ENCODE measurements at regions not wholly inside any gene's neighbourhood (a gene's known extent, or its start where the extent isn't known, plus 50 kb on each side); places are given as distances from the start of the nearest gene placed in this dataset.

DNA sequence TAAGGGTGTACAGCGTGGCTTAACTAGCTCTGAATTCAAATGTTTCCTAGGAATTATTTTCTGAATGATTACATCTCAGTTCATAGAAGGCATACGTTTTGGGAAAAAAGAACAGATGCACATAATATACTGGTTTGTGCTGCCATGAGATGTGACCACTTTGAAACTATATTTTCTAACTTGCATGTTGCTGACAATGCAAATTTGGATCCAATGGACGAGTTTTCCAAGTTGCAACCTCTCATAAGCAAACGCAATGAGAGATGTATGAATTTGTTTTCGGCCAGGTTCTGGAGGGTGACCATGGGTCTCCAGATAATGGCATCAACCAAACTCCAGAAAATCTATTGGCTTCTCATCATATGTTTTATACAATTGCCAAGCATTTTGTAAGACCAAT lies 1445.4 kb downstream of the AACS start:
- TF ChIP-seq, protein P1, sequence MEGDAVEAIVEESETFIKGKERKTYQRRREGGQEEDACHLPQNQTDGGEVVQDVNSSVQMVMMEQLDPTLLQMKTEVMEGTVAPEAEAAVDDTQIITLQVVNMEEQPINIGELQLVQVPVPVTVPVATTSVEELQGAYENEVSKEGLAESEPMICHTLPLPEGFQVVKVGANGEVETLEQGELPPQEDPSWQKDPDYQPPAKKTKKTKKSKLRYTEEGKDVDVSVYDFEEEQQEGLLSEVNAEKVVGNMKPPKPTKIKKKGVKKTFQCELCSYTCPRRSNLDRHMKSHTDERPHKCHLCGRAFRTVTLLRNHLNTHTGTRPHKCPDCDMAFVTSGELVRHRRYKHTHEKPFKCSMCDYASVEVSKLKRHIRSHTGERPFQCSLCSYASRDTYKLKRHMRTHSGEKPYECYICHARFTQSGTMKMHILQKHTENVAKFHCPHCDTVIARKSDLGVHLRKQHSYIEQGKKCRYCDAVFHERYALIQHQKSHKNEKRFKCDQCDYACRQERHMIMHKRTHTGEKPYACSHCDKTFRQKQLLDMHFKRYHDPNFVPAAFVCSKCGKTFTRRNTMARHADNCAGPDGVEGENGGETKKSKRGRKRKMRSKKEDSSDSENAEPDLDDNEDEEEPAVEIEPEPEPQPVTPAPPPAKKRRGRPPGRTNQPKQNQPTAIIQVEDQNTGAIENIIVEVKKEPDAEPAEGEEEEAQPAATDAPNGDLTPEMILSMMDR (IDR thresholded peaks at IDR 0.05): no peak
- TF ChIP-seq EZH2 (IDR thresholded peaks at IDR 0.05; ENCODE audit: borderline replicate concordance, insufficient read depth, low read depth, low read length, poor library complexity, severe bottlenecking): no peak
- H3K27ac Mint-ChIP-seq: no peak overlapping the region
- no peak for DNase-seq
- POLR2A ChIA-PET: no interaction called here
- Histone ChIP-seq H3K9ac (ENCODE audit: low read length) (no peak overlapping the region), H3K4me1 (ENCODE audit: control insufficient read depth in 2 of 2, insufficient read depth in 2 of 2, low read length in 2 of 2) (no peaks in the 10 kb centered on the region), H3K27ac (ENCODE audit: low read length in 2 of 2) (no peak overlapping the region), H3K9me3 (ENCODE audit: control extremely low read depth in 1 of 3, control insufficient read depth in 2 of 3, insufficient read depth in 1 of 3, low read length in 2 of 3) (peaks cover 0 to 4% (median 0%) of the 10 kb centered on the region in 3 donors), H3K27me3 (replicated peaks in 1 of 4; ENCODE audit: control extremely low read depth in 1 of 4, control insufficient read depth in 3 of 4, insufficient read depth in 4 of 4, low read length in 3 of 4) (no peaks in the 10 kb centered on the region), H3K4me3 (ENCODE audit: control extremely low read depth in 1 of 5, extremely low read depth in 1 of 5, insufficient read depth in 1 of 5, low read depth in 2 of 5, low read length in 4 of 5) (no peak overlapping the region), H4K20me1 (ENCODE audit: control insufficient read depth, insufficient read depth, low read length, poor library complexity, severe bottlenecking) (no peaks in the 10 kb centered on the region), H2AFZ (ENCODE audit: insufficient read depth, low read depth, low read length, poor library complexity, severe bottlenecking) (no peak overlapping the region), H3K79me2 (ENCODE audit: control insufficient read depth, insufficient read depth, low read length) (no peaks in the 10 kb centered on the region), H3K36me3 (replicated peaks in 1 of 2; ENCODE audit: control extremely low read depth in 1 of 2, control insufficient read depth in 1 of 2, extremely low read depth in 1 of 2, insufficient read depth in 2 of 2, low read length in 1 of 2) (no peaks in the 10 kb centered on the region), H3K4me2 (replicated peaks; ENCODE audit: low read depth, low read length, poor library complexity, severe bottlenecking) (no peak overlapping the region)
- no peak overlapping the region for H3K4me3 Mint-ChIP-seq
- peaks cover 4% of the 10 kb centered on the region for H3K9me3 Mint-ChIP-seq (ENCODE audit: insufficient read depth)
- intact Hi-C loops (cut with micrococcal nuclease): no loop called here
- 89% methylated on average over 4 of the region's 5 CpGs for WGBS (ENCODE audit: insufficient coverage)
- H3K27me3 Mint-ChIP-seq: no peaks in the 10 kb centered on the region
- H3K4me1 Mint-ChIP-seq: no peaks in the 10 kb centered on the region
- no peak for ATAC-seq (ENCODE audit: low read depth)
- CTCF ChIA-PET: no interaction called here

DNA sequence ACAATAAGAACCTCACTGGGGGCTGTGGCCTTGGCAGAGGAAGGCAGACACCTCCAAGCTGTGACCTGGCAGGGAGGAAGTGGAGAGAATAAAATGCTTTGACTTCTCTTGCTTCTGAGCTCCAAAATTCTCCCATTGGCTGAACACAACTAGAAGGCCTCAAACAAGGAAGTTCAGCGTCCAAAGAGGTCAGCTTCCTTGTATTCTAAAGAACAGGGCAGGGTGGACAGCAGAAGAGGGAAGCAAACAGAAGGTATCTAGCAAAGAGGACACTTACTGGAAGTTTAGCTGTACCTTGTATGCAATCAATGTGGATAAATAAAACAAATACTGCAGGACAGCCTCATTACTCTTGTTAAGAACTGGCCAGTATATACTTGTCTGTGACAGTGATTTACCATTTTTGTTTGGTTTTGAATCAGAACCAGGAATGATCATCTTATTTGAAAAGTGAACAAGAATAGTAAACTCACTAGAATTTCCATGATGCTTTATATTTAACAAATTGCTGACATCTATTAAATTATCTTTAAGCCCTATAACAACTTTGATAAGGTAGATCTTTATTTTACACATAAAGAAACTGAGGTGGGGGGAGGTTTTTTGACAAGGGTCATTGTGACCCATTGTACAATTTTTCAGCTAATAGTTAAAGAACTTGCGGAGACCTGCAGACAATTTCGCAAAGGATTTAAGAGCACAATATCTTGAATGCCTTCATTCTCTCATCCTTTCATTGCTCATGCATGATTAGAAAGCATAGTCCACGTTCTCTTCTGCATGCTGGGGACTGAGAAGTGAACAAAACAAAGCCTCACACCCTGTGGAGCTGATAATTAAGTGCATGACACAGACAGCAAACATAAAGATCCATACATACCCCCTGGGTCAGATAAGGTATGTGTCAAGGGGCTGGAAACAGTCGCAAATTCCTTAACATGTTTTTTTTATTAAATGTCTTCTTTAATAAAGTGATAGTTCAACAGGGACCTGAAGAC lies 1448.0 kb downstream of the AACS start:
- Histone ChIP-seq H4K20me1 (ENCODE audit: control insufficient read depth, insufficient read depth, low read length, poor library complexity, severe bottlenecking) (no peaks in the 10 kb centered on the region), H3K79me2 (ENCODE audit: control insufficient read depth, insufficient read depth, low read length) (no peaks in the 10 kb centered on the region), H3K4me3 (ENCODE audit: control extremely low read depth in 1 of 5, extremely low read depth in 1 of 5, insufficient read depth in 1 of 5, low read depth in 2 of 5, low read length in 4 of 5) (no peak overlapping the region), H3K4me2 (replicated peaks; ENCODE audit: low read depth, low read length, poor library complexity, severe bottlenecking) (no peak overlapping the region), H3K4me1 (ENCODE audit: control insufficient read depth in 2 of 2, insufficient read depth in 2 of 2, low read length in 2 of 2) (no peaks in the 10 kb centered on the region), H3K27me3 (replicated peaks in 1 of 4; ENCODE audit: control extremely low read depth in 1 of 4, control insufficient read depth in 3 of 4, insufficient read depth in 4 of 4, low read length in 3 of 4) (no peaks in the 10 kb centered on the region), H3K36me3 (replicated peaks in 1 of 2; ENCODE audit: control extremely low read depth in 1 of 2, control insufficient read depth in 1 of 2, extremely low read depth in 1 of 2, insufficient read depth in 2 of 2, low read length in 1 of 2) (no peaks in the 10 kb centered on the region), H3K9me3 (ENCODE audit: control extremely low read depth in 1 of 3, control insufficient read depth in 2 of 3, insufficient read depth in 1 of 3, low read length in 2 of 3) (peaks cover 0 to 4% (median 0%) of the 10 kb centered on the region in 3 donors), H3K9ac (ENCODE audit: low read length) (no peak overlapping the region), H3K27ac (ENCODE audit: low read length in 2 of 2) (no peak overlapping the region), H2AFZ (ENCODE audit: insufficient read depth, low read depth, low read length, poor library complexity, severe bottlenecking) (no peak overlapping the region)
- Mint-ChIP-seq H3K9me3 (ENCODE audit: insufficient read depth) (no peaks in the 10 kb centered on the region), H3K27ac (no peak overlapping the region), H3K27me3 (no peaks in the 10 kb centered on the region), H3K4me1 (no peaks in the 10 kb centered on the region), H3K4me3 (no peak overlapping the region)
- ChIA-PET CTCF (no interaction called here), POLR2A (no interaction called here)
- WGBS (ENCODE audit: insufficient coverage): 40% methylated on average over 1 of the region's 5 CpGs
- intact Hi-C loops (cut with micrococcal nuclease): no loop called here
- DNase-seq (no peak), ATAC-seq (ENCODE audit: low read depth) (no peak)
- TF ChIP-seq EZH2 (IDR thresholded peaks at IDR 0.05; ENCODE audit: borderline replicate concordance, insufficient read depth, low read depth, low read length, poor library complexity, severe bottlenecking): no peak
- TF ChIP-seq, protein P1 (IDR thresholded peaks at IDR 0.05): no peak

Measured in B cell (primary cell).